Fibroblast of skin of abdomen (primary cell): ENCODE measurements at regions not wholly inside any gene's neighbourhood (a gene's known extent, or its start where the extent isn't known, plus 50 kb on each side); places are given as distances from the start of the nearest gene placed in this dataset.

Experiments
- DNase-seq: peaks from one replicate; pipeline ENCODE4 v3.0.0-alpha.2; 2013

DNA sequence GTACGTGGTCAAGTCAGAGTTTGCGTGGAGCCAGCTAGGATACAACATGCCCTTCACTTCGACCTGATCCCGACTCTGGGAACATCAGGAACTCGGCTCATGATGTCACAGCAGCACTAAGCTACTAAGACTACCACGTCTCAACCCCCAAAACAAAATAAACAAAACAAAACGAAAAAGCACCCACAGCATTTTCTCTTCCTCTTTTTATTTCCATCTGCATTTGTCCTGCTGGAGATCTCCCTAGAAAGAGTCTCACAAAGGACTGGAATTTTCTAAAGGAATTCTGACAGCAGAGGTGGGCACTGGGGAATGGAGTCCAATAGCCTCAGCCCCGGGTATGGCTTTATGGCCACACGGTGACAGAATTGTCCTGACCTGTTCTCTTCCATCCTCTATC is 196.6 kb downstream of the SALL1 start:
- no peak for DNase-seq

DNA sequence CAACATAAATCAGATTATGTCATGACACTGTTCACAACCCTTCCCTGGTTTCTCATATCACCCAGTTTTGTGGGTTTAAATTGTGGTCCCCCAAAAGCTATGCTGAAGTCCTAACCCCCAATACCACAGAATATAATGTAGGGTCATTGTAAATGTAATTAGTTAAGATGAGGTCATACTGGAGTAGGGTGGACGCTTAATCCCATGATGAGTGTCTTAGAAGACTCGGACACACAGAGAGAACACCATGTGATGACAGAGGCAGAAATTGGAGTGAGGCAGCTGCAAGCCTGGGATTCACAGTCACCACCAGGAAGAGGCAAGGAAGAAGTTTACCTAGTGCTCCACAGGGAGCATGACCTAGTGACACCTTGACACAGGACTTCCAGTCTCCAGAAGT is 197.8 kb downstream of the SALL1 start:
- DNase-seq: no peak

DNA sequence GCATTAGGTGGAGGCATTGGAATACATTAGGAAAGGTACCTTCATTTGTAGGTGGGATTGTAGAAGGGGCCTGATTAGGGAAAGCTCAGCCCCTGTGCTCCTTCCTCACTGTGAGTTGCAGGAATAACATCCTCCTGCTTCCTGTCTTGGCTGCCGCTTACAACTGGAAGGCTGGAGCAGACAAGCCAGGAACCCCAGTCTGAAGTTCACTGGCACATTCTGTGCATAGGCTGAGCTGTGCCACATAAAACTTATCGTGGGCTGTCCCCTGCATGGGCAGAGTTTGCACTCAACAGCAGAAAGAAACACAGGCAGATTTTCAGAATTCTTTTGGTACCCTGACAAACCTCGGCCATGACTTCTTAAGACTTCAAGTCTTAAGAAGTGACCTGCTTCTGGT is 200.1 kb downstream of the SALL1 start:
- no peak for DNase-seq

DNA sequence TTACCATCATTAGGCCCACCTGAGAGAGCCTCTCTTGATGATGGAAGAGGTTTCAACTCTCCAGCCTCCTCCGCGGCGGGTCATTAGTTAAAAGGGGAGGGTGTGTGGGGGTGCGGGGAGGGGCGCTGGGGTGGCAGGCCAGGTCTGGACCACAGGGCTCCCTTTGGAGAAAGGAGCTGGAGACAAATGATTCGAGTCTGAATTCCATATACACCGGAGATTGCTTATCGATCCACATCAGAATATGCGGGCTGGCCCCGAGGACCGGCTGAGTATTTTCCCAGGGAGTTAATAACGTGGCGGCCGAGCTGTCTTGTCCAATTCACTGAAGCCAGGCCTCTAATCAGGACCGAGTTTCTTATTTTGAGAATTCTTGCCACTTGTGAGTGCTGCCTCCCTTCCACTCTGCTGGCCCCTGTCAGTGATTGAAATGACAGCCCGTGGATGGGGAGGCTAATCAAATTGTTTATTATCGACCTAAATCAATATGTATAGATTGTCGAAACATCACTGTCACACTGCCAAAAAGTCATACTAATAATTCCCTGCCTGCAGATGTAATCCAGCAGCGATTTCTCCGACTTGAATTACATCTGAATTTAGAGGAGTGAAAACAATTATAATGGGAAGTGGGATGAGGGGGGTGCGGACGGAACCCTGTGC is 202.7 kb downstream of the SALL1 start:
- no peak for DNase-seq

DNA sequence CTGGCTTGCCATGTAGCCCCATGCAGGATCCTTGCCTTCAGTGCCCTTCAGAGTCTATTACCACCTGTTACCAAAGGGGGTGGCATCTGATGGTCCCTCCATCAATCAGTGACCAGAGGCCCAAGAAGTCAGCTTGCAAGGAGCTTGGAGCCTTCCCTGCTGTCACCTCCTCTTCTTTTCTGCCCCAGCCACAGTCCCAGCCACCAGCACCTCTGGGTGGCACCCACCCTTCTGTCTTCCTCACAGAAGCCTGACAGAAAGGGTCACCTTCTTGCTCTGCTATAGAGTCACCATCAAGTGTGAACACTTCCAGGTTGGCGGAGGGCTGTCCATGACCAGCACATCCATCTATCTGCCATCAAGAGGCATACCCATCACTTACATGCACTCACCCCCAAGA is 203.2 kb downstream of the SALL1 start:
- no peak for DNase-seq

DNA sequence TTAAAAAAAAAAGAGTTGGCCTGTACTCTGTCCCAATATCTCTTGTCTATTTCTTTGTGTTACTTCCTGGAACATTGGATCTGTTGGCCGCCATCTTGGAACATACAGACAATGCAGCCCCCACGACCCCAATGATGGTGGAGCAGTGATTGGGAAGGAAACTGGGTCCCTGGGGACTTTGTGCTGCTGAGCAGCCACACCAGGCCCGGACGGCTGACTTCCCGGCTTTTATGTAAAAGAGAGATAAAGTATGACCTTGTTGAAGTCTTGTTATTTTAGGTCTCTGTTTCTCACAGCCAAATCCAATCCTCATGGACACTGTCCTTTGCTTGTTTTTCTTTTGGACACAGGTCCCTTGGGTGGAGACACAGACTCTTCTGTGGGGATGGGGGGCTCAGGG is 204.5 kb downstream of the SALL1 start:
- DNase-seq: no peak

DNA sequence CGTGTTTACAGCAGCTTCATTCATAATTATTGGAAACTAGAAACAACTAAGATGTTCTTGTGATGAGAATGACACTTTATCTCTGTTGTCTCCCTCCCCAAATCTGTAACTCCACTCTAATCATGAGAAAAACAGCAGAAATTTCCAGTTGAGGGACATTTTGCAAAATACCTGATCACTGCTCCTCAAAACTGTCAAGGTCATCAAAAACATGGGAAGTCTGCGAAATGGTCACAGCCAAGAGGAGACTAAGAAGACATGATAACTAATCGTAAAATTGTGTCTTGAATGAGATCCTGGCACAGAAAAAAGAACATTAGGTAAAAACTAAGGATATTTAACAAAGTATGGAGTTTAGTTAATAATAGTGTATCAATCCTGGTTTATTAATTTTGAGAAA is 204.2 kb downstream of the CYLD start:
- DNase-seq: no peak

DNA sequence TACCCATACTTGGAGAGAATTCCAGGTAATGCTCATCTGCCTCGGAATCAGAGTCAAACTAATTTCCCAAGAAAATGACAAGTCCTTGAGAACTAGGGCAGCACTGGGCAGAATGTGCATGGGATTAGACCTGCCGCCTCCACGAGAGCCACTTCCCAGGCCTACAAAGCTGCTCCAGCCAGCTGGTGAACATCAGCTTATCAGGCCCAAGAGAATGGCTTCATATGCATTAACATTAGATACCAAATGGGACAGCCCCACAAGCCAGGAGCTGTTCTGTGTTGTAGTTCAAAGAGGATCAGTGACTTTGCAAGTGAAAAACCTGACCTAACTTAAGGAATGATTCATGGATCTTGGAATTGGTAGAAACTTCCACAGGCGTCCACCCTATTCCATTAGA is 203.3 kb downstream of the CYLD start:
- no peak for DNase-seq

DNA sequence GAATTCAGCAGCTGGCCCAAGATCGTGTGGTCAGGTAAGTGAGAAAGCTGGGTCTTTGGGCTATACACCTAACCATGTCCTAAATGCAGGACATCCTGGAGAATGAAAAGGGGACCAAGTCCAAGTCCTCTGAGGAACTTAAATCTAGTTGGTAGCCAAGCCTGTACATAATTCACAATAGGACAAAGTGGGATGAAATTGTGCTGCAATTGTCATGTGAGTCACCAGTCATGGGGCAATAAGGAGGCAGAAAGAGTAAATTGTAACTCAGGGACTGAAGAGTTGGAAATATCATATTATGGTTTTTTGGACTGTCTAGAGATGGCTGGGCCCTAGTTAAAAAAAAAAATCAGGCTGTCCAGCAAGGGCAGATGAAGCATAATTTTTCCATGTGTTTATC is 202.6 kb downstream of the CYLD start:
- no peak for DNase-seq

DNA sequence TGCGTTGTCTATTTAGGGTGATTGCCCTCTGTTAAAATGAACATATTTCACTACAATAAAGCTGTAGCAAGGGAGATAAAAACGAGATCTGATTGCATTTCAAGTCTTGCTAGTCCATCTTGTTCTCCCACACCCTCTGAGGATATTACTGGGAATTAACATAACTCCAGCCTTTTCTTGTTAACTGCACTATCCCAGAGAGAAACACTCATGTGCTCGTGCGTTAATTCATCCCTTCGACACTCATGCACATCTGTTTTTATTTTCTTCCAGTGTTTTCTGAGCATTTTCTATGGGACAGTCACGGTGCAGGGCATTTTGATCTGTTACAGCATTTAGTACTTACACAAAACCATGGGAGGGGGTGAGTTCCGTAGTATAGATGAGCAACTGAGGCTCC is 202.1 kb downstream of the CYLD start:
- no peak for DNase-seq

DNA sequence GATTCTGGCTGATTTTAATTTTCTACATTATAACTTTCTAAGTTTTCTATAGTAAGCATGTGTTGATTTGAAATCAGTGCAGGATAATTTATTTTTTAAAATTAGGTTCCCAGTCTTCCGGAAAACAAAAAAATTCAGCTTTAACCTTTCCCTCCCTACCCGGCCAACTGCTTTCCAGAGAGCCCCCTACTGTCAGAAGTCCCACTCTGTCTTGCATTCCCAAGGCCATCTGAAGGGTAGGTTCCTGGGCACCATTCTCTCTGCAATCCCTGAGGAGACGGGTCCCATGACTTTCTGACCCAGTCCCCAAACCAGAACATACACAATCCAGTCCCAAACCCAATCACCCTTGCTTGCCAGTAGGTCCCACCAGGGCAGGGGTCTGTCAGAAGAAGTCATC is 200.3 kb downstream of the CYLD start:
- no peak for DNase-seq

DNA sequence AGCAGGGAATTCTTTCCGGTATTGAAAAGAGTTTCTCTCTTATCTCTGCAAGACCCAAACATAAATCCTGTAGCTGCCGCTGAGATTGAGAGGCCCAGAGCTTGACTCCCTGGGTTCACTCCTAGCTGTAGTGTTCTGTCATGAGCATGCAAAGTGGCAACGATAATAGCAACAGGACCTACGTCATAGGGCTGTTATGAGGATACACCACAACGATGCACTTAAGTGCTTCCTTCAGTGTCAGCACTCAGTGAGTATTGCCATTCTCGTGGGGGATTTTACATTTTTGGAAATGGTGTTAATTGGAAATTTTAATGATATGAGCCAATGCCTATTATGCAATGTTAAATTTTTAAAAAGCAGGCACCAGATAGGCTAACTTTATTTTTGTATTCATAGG is 199.8 kb downstream of the CYLD start:
- no peak for DNase-seq

DNA sequence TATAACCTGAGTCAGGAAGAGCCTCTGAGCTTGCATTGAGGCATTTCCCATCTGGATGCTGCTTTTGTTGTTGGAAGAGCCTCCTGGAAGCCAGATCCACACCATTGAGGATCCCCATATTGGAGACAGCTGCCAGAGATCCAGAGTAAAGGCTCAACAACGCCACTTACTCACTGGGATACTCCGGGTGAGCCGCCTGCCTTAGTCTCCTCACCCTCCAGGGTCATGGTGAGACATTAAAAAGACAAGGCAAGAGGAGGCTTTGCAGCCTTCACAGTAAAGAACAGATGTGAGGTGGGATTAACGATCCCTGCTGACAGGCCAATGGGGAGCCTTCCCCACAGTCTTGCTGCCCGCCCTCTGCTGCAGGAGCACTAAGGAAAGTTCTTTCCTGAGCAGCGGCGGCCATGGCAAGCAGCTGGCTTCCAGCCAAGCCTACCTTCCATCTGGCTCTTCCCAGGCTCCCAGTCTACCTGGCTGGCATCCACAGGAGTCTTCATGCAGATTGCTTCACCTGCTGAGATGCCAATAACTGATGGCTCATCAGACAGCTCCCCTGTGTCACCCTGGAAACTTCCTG is 198.5 kb downstream of the CYLD start:
- no peak for DNase-seq

DNA sequence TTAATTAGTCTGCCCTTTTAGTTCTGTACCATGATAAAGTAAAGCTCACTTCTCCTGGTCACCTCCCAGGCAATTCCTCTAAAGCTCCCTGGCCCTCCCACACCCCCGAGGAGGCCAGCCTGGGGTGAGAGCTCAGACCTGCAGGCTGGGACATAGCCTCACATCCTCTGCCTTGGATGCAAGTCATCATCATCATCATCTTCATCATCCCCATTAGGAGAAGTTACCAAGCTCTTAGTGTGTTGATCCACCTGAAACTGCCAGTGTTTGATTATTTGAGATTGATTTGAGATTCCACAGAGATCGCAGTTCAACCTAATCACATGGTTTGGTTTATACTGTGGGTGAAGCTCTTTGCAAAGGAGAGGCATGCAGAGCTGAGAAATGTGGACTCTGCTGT is 197.5 kb downstream of the CYLD start:
- no peak for DNase-seq

DNA sequence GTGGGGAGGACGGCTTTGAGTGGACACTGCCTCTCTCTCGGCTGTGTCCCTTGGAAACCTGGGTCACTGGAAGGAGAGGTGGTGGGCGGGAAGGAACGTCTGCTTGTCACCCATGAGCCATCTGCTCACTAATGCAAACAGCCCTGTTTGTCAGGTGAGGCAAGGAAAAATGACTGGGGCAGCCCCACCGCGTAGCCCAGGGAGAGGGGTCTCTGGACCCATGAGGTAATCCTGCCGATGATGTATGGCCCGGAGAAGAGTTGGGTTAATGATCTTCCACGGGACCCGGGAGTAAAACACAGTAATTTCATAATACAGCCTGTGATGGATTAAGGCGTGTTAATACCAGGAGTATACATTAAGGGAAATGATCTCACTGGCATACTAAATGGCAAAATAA is 197.0 kb downstream of the CYLD start:
- no peak for DNase-seq

DNA sequence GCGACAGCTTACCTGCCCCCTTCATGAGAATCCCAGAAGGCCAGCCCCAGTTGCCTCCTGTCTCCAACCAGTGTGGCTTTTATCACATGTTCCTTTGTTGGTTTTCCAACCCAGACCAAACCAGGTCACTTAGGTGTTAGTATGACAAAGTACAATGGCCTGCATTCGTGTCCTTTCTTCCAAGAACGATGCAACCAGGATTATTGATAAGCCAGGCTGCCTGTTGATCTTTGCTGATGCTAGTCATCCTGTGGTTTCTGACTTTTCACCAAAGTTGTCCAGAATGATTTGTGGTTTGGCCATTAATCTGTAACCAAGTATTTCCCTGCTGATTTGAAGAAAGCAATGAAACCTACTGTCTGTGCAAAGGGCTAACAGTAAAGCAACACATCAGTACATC is 191.4 kb downstream of the CYLD start:
- no peak for DNase-seq

DNA sequence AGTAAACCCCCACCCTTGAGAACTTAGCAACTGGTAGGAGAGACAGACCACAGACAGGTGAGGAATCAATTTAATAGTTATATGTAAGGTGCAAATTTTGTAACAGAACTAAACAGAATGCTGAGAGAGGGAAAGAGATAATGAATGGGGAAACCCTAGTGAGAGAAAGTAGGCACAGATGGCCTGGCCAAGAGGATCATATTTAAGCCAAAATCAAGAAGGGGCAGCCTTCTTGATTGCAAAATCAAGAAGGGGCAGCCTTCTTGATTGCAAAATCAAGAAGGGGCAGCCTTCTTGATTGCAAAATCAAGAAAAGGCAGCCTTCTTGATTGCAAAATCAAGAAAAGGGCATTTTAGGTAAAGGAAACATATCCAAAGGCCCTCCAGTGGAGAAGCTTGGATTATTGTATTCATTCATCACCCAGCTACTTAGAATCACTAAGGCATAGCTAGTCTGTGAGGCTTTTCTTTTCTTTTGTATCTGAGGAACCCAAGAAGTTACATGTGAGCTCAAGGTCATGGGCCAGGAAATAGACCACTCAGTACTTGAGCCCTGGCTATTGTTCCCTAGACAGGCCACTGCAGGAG is 190.6 kb downstream of the CYLD start:
- no peak for DNase-seq

DNA sequence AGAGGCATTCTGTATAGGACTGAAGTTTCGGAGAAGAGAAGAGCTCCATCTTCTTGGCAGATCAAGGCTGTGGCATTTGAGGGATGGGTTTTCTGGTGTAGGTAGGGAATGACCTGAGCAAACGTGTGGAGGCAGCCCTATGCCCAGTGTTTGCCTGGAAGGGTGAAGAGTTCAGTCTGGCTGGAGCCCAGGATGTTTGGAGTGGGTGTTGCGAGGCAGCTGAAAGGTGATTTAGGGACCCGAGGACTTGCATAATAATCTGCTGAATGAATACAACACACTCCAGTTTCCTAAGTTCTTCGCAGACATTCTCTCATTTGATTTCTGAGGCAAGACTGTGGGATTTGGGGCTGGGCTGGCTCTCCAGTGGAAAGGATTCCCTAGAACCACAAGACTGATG is 186.2 kb downstream of the CYLD start:
- DNase-seq: no peak

DNA sequence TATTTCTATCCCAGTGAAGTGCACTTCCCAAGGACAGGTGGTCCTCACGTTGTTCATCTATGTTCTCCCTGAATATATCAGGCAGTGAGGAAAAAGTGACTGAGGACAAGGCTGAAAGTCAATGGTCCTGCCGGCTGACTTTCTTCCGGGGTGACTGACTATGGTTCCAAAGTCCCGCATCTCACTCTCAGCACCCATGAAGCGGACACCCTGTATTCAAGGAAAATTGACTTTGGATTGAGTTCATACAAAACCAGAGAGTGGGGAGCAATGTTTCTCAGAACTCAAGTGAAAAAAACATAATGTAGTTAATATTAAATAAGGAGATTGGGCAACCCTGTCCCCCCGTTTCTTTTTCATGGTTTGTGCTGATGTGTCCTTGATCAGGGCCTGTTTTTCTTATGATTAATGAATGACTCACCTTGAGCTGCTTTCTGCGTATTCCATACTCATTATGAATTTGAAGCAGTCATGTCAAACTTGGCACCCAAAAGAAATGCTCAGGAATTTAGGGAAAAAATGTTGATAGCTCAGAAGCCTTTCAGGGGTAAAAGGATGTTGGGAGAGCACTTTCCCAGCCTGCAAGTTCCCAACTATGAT is 184.0 kb downstream of the CYLD start:
- peak; percentile 56 for DNase-seq

DNA sequence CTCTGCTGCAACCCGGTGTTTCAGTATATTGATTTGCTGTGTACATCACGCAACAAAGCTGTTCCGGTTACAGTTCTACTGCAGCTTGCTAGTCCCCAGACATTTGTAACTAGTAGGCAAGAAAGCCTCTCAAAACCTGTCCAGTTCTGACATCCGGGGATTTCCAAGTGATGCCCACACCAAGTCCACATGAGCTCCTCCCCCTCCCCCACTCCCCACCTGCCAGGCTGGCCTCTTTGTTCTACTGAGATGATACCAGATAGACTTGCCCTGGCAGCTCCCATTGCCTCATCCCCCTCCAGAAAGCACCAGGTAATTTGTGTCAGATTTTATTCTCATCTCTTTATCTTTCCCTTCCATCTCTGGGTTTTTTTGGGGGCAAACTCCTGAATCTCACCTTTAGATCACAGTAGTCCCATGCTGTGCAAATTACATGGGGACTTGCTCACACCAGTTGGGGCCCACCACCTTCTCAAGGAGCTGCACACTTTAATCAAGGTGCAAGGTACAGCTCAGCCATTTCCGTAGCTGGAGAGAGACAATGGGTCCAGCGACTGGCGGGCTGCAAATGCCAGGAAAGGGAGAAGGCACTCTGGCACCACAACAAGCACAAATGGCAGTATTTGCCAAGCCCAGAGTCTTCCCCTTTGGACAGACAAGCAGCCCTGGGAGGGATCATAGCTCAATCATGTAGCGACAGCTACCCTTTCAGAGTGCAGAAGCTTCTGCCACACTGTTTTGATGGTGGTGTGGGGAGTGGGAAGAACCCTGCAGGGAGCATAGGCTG is 183.1 kb downstream of the CYLD start:
- DNase-seq: no peak

DNA sequence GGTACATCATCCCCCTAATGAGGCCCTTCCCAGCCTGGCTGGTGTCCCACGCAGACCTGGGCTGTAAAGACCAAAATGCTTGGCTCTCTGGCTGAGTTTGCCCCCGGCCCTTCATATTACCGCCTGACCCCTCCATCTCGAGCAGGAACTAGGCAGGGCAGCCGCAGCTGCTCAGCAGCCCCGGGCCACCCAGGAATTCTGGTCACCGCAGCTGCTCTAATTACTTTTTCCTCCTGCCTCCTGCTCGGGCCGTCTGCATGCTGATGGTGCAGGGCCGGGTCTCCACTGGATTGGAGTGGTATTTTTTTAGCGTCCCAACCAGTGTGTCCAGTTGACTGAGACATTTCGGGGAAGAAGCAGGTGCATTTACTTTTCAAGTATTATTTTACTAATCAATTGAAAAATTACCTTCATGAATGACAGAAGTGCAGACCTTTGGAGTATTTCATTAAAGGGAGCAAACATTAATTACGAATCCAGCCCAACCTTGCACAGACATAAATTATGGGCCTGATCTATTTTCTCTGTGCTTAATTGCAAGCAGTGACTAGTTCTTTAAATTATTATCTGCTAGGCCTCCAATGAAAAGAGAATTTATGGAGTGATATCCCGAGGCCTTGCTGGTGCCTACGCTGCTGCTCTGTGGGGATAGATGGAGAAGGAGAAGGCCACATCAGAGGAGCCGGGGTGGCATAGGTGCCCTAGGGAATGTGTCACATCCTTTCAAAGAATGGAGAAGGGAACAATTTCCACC is 176.2 kb downstream of the CYLD start:
- DNase-seq: no peak

DNA sequence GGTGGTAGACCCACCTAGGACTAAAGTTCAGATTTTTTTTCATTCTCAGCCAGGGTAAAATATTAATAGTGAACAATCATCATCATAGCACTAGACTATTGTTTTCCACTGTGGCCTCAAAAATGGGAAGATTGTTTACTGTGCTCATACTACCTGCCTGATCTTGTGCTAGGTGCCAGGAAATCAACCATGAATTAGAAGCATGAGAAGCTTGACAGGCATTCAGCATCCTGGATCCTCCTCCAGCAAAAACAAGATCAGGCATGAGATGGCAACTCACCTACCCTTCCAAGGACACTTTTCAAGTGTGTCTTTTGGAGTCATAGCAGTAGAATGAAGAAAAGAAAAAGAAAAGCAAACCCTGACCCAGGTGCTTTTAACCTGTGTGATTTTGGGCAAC is 174.2 kb downstream of the CYLD start:
- DNase-seq: no peak

DNA sequence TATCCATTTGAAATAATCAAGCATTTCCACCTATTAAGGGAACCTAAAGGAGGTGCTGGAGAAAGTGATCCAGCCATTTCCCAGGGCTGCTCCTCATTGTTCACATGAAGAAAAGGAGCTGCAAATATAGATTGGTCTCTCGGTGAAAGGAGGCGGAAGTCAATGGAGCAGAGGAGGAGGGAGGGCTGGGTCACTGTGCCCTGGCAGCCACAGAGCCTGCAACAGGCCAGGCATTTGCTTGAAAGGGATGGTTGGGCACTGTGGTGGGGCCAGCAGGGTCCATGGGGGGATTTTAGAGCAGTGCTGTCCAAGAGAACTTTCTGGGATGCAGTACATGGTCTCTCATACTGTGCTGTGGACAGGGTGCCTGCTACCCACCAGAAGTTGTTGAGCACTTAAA is 173.2 kb downstream of the CYLD start:
- DNase-seq: no peak
